Sigmoid colon (tissue), 6 donors: ENCODE measurements at regions not wholly inside any gene's neighbourhood (a gene's known extent, or its start where the extent isn't known, plus 50 kb on each side); places are given as distances from the start of the nearest gene placed in this dataset.

Experiments used
- DNase-seq: peaks from one replicate; pipeline ENCODE4 v3.0.0-alpha.2; 2019
- H3K27ac ChIP-seq, 4 donors: fragments of 200-600 bp; sonication (generic); one replicate each; pipeline ENCODE4 v1.5.1; 2016 to 2019; ENCODE audit warnings: mild to moderate bottlenecking in 1 of 4
- H3K27me3 ChIP-seq, 3 donors: fragments of 200-600 bp; sonication (generic); one replicate each; pipeline ENCODE4 v1.5.1; 2019; ENCODE audit warnings: mild to moderate bottlenecking in 1 of 3
- H3K36me3 ChIP-seq, 4 donors: fragments of 200-600 bp; sonication (generic); one replicate each; pipeline ENCODE4 v1.5.1; 2016 to 2019
- H3K4me1 ChIP-seq, 4 donors: fragments of 200-600 bp; sonication (generic); one replicate each; pipeline ENCODE4 v1.5.1; 2017 to 2019
- H3K4me3 ChIP-seq, 4 donors: fragments of 200-600 bp; sonication (generic); one replicate each; pipeline ENCODE4 v1.5.1; 2017 to 2019; ENCODE audit warnings: mild to moderate bottlenecking in 2 of 4, moderate library complexity in 1 of 4
- H3K9me3 ChIP-seq, 4 donors: fragments of 200-600 bp in 3 of 4; sonication (generic) in 3 of 4; one replicate each; pipeline versions ENCODE4 v1.5.1 to v1.6.1; 2013 to 2019
- EP300 ChIP-seq, 4 donors: sonication (generic); formaldehyde crosslinking; IDR thresholded peaks; one replicate each; pipeline ENCODE4 v1.6.1; 2017; ENCODE audit warnings: antibody characterized with exemption in 4 of 4
- POLR2A ChIP-seq, 2 donors: fragments of 450-650 bp; IDR thresholded peaks; one replicate each; pipeline ENCODE4 v1.6.1; 2016; ENCODE audit warnings: antibody characterized with exemption in 2 of 2, mild to moderate bottlenecking in 2 of 2, moderate library complexity in 2 of 2
- POLR2AphosphoS5 ChIP-seq, 4 donors: sonication (generic); formaldehyde crosslinking; IDR thresholded peaks; one replicate each; pipeline ENCODE4 v1.6.1; 2017; ENCODE audit warnings: antibody characterized with exemption in 4 of 4
- whole genome bisulfite sequencing, 2 donors: extraction: QIAGEN DNeasy Blood & Tissue Kit; methylation state at CpG; one replicate each; pipeline ENCODE4 v1.1.7; 2013; 5-methylcytosine and 5-hydroxymethylcytosine counted together
- intact Hi-C: fragments of 100-400 bp; cut with DNase I; formaldehyde crosslinking; loops from one replicate; pipeline ENCODE4 v1.15.1; 2023
- TF ChIP-seq, protein P1 (sequence below), 4 experiments: fragments of 450-650 bp in 3 of 4; fragments of 200-600 bp in 1 of 4; IDR thresholded peaks; one replicate each; pipeline ENCODE4 v1.5.1; 2016 to 2019; ENCODE audit warnings: antibody characterized with exemption in 4 of 4, mild to moderate bottlenecking in 3 of 4, moderate library complexity in 2 of 4
- donor health status: healthy with polysubstance abuse.
- donor health status: healthy.

DNA sequence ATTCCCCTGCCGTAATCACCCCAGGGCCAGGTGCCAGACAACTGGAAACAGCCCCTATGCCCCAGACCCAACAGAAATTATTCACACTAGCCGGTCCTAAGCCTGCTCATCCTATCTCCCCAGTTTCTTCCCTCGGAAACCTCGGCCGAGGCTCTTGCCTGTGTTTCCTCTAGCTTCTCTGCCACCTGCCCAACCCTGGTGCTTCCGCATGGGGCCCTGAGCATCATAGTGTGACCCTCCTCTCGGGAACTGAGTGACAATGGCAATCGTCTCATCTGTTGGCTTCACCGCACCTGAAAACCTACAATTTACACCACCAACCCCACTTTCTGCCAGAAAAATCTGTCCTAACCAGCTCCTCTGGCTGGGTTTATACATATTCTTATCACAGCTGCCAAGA lies 257.3 kb downstream of the SOD2 start:
- 90 to 94% methylated on average over 9 of the region's 9 CpGs for WGBS, 2 donors
- no peak for TF ChIP-seq POLR2AphosphoS5 (IDR thresholded peaks at IDR 0.05)
- TF ChIP-seq, protein P1, sequence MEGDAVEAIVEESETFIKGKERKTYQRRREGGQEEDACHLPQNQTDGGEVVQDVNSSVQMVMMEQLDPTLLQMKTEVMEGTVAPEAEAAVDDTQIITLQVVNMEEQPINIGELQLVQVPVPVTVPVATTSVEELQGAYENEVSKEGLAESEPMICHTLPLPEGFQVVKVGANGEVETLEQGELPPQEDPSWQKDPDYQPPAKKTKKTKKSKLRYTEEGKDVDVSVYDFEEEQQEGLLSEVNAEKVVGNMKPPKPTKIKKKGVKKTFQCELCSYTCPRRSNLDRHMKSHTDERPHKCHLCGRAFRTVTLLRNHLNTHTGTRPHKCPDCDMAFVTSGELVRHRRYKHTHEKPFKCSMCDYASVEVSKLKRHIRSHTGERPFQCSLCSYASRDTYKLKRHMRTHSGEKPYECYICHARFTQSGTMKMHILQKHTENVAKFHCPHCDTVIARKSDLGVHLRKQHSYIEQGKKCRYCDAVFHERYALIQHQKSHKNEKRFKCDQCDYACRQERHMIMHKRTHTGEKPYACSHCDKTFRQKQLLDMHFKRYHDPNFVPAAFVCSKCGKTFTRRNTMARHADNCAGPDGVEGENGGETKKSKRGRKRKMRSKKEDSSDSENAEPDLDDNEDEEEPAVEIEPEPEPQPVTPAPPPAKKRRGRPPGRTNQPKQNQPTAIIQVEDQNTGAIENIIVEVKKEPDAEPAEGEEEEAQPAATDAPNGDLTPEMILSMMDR (IDR thresholded peaks at IDR 0.05), result no peak
- TF ChIP-seq POLR2A (IDR thresholded peaks at IDR 0.05), result no peak
- TF ChIP-seq EP300 (IDR thresholded peaks at IDR 0.05), result no peak
- DNase-seq, result no peak
- Histone ChIP-seq H3K27me3 (no peaks in the 10 kb centered on the region), H3K36me3 (no peaks in the 10 kb centered on the region), H3K27ac (no peak overlapping the region), H3K4me3 (no peak overlapping the region), H3K4me1 (no peaks in the 10 kb centered on the region), H3K9me3 (peaks cover 0 to 13% (median 6%) of the 10 kb centered on the region in 4 donors)
- intact Hi-C loops, result no loop called here

DNA sequence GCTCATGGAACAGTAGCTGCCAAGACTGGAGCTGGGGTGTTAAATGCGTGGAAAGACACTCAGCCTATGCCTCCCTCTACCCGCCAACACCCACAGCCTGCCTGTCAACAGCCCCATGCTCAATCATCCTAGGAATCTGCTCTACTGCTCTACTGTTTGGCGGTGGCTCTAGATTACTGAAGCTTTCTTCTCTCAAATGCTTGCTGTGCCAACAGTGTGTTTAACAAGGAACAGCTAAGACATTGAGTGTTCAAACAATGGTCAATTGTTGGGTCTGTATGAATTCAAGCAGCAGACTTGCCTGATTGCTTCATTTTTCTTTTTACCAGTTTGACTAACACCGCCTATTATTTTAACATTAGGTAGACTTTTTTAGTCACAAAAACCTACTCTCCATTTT lies 258.6 kb downstream of the SOD2 start:
- H3K27ac ChIP-seq, result no peak overlapping the region
- no peak overlapping the region for H3K4me3 ChIP-seq
- no peak for DNase-seq
- no peaks in the 10 kb centered on the region for H3K27me3 ChIP-seq
- intact Hi-C loops, result no loop called here
- no peaks in the 10 kb centered on the region for H3K4me1 ChIP-seq
- TF ChIP-seq POLR2A (IDR thresholded peaks at IDR 0.05) (no peak), EP300 (IDR thresholded peaks at IDR 0.05) (no peak), POLR2AphosphoS5 (IDR thresholded peaks at IDR 0.05) (no peak)
- TF ChIP-seq, protein P1 (IDR thresholded peaks at IDR 0.05), result no peak
- peaks cover 0 to 13% (median 6%) of the 10 kb centered on the region in 4 donors for H3K9me3 ChIP-seq
- no peaks in the 10 kb centered on the region for H3K36me3 ChIP-seq
- WGBS, 2 donors, result 50 to 73% methylated on average over 4 of the region's 4 CpGs

DNA sequence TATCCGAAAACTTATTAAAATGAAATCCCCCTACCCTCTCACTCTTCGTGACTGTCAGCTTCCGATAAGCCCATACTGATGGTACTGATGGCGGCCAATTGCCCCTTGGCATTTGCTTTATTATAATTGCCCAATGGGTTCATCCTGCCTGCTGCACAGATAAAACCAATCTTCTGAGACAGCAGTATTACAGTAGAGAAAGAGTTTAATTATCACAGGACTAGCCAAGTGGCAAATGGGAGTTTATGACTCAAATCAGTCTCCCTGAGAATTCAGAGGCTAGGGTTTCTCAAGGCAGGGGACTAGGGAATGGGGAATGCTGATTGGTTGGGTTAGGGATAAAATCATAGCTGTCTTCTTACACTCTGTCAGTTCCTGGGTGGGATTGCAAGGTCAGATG lies 259.5 kb downstream of the SOD2 start:
- H3K27ac ChIP-seq, result no peak overlapping the region
- no peaks in the 10 kb centered on the region for H3K27me3 ChIP-seq
- WGBS, 2 donors, result 93 to 95% methylated on average over 4 of the region's 4 CpGs
- DNase-seq, result no peak
- TF ChIP-seq POLR2AphosphoS5 (IDR thresholded peaks at IDR 0.05) (no peak), POLR2A (IDR thresholded peaks at IDR 0.05) (no peak), EP300 (IDR thresholded peaks at IDR 0.05) (no peak)
- no peaks in the 10 kb centered on the region for H3K4me1 ChIP-seq
- no peak overlapping the region for H3K4me3 ChIP-seq
- intact Hi-C loops, result no loop called here
- H3K9me3 ChIP-seq, result peaks cover 0 to 13% (median 6%) of the 10 kb centered on the region in 4 donors
- H3K36me3 ChIP-seq, result no peaks in the 10 kb centered on the region

DNA sequence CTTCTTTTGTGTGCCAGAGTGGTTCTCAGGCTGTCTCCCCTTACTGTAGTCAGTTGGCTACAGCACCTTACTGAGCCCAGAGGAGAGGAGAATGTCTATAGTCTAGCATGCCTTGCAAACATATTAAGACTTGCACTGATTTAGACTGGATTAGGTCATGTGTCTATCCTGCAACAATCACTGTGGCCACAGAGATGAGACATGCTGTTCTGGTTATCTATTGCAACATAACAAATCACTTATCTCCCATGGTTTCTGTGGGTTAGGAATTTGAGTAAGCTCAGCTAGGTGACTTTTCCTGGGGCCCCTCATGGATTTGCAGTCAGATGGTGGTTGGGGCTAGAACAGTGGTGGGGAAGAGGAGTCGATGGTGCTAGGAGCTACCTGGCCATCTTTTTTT lies 261.3 kb downstream of the SOD2 start:
- intact Hi-C loops, result no loop called here

DNA sequence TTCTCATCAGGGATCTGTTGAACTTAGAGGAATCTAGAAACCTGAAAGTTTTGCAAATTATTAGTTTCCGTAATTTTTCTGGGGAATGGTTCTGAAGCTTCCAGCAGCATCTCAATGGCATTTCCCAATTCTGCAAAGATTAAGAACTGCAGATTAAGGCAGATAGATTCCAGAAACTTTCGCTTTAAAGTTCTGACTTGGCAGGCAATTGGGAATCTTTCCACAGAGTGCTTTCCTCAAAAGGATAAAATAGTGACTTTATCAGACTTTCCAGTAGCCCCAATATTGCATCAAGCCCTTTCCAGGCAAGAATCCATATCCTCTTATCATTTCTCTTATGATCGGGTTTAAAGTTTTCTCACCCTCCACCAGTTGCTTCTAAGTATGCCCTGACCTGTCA lies 261.1 kb downstream of the FNDC1 start:
- H3K36me3 ChIP-seq, result no peaks in the 10 kb centered on the region
- H3K4me3 ChIP-seq, result no peak overlapping the region
- H3K4me1 ChIP-seq, result no peaks in the 10 kb centered on the region
- DNase-seq, result no peak
- H3K27me3 ChIP-seq, result no peaks in the 10 kb centered on the region
- peaks cover 0 to 13% (median 6%) of the 10 kb centered on the region in 4 donors for H3K9me3 ChIP-seq
- WGBS, 2 donors, result 82 to 87% methylated on average over 3 of the region's 3 CpGs
- no peak for TF ChIP-seq EP300 (IDR thresholded peaks at IDR 0.05)
- TF ChIP-seq, protein P1 (IDR thresholded peaks at IDR 0.05), result no peak
- no peak for TF ChIP-seq POLR2AphosphoS5 (IDR thresholded peaks at IDR 0.05)
- TF ChIP-seq POLR2A (IDR thresholded peaks at IDR 0.05), result no peak
- H3K27ac ChIP-seq, result no peak overlapping the region
- intact Hi-C loops, result no loop called here

More for the DNA sequence above, 261.3 kb downstream of the SOD2 start:
- DNase-seq, result no peak
- Histone ChIP-seq H3K4me3 (no peak overlapping the region), H3K9me3 (peaks cover 0 to 13% (median 6%) of the 10 kb centered on the region in 4 donors), H3K4me1 (no peaks in the 10 kb centered on the region), H3K36me3 (no peaks in the 10 kb centered on the region), H3K27me3 (no peaks in the 10 kb centered on the region), H3K27ac (no peak overlapping the region)
- TF ChIP-seq, protein P1 (IDR thresholded peaks at IDR 0.05), result no peak
- TF ChIP-seq POLR2AphosphoS5 (IDR thresholded peaks at IDR 0.05), result no peak
- TF ChIP-seq POLR2A (IDR thresholded peaks at IDR 0.05), result no peak
- TF ChIP-seq EP300 (IDR thresholded peaks at IDR 0.05), result no peak
- WGBS, 2 donors, result 85 to 90% methylated on average over 1 of the region's 1 CpG
